ENCODE measurements at regions not wholly inside any gene's neighbourhood (a gene's known extent, or its start where the extent isn't known, plus 50 kb on each side); places are given as distances from the start of the nearest gene placed in this dataset.

- TF ChIP-seq CTCF (IDR thresholded peaks at IDR 0.05 in 8 of 11, conservative IDR thresholded peaks at IDR 0.05 in 3 of 11), result no peak
- no peak for TF ChIP-seq POLR2A (IDR thresholded peaks at IDR 0.05)
- no peak for TF ChIP-seq POLR2AphosphoS5 (IDR thresholded peaks at IDR 0.05)
Measured at GRCh38 chr12:75690296-75690955, 179.0 kb upstream of the KRR1 start.

Data from spleen (tissue), 7 donors.